Ureter (tissue), 1 donor: ENCODE measurements at regions not wholly inside any gene's neighbourhood (a gene's known extent, or its start where the extent isn't known, plus 50 kb on each side); places are given as distances from the start of the nearest gene placed in this dataset.

ENCODE experiments used
- DNase-seq: peaks from one replicate; pipeline ENCODE4 v3.0.0-alpha.2; 2020; ENCODE audit warnings: low spot score
- donor health status: DM: yes; HTN: yes; CAD: no.

GRCh38 chr12:61422786-61423185, 837.4 kb upstream of the USP15 start:
- no peak for DNase-seq

DNA sequence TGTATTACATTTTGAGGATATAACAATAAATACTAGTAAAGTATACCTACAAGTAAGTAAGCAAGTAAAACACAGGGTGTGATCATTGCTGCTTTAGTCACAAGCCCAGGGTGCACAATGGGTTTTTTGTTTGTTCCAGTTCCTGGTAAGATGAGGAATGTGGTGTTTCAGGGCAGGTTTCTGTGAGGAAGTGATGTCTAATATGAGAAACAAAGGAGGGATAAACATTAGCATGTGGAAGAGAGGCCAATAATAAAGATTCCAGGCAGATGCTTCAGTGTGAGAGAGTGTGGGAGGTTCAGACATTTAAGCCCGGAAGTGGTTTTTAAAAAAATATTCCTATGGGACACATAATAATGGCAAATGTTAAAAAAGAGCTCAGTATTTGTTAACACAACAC, 808.1 kb upstream of the USP15 start:
- DNase-seq: no peak

DNA sequence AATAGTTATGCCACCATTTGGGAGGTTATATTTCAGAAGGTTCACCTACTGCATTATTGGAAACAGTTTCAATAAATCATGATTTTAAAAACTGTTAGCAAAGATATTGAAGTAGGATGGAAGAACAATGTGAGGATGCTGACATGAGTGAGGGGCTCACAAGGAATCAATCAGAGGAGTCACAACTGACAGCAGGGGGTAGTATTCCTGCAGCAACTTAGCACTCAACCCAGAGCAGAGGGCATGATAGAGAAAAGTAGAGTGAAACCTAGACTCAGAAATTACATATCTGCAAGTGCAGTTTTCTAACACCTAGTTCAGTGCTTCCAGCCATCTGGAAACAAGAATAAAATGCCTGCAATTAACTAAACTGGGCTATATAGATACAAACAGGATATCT, 772.5 kb upstream of the USP15 start:
- DNase-seq: no peak

GRCh38 chr12:61490526-61491498, 769.4 kb upstream of the USP15 start:
- no peak for DNase-seq

DNA sequence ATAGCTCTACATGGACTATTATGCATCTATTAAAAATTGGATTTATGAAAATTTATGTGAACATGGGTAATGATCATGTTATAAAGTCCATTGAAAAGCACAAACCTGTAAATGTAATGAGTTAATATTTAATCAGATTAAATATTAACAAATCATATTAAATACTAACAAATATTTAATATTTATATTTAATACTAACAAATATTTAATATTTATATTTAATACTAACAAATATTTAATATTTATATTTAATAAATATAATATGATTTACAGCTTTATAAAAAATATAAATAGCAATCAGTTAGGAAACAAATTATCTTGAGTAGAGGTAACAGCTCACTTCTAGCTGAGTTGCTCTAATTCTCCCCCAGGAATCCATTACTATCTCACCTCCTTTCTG, 758.0 kb upstream of the USP15 start:
- no peak for DNase-seq

- no peak for DNase-seq
Measured at GRCh38 chr12:61504396-61505080, 755.7 kb upstream of the USP15 start.

DNA sequence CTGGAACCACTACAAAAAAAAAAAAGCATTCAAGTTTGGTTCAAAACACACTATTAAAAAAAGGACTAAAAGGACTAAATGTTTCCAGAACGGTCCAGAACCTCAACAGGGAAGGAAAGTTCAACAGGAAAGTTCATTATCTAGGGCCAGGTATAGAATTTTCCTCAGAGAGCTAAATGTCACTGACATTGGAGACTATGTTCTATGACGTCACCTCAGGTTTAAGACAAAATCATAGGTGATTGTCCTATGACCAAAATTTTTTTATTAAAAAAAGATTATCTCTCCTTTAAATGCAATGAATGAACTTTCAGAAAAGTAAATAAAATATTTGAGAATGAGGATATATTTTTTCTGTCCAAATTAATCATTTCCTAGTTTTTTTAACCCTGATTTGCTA, 746.7 kb upstream of the USP15 start:
- no peak for DNase-seq

- DNase-seq: no peak
Measured at GRCh38 chr12:61514016-61514415, 746.2 kb upstream of the USP15 start.

GRCh38 chr12:61521258-61521657, 738.9 kb upstream of the USP15 start:
- no peak for DNase-seq

GRCh38 chr12:61523276-61523992, 736.8 kb upstream of the USP15 start:
- no peak for DNase-seq

- no peak for DNase-seq
Measured at GRCh38 chr12:61524851-61525250, 735.4 kb upstream of the USP15 start.

DNA sequence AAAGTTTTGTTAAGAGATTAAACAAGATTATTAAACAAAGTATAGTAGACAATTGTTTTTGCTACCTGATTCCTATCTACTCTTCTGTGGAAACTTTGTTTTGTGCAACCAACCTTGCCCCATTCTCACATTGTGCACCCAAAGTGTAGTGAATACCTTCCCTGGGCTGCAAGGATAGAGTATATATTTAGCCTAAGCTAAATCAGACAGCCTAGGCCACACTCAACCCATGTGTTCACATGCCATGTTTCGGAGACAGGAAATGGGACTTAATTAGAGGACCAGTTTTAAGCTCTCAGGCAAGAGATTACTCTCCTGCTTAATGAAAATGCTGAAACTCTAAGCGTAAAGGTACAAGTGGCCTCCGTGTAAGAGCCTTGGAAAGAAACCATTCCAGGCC, 734.9 kb upstream of the USP15 start:
- DNase-seq: no peak

GRCh38 chr12:61530456-61530855, 729.7 kb upstream of the USP15 start:
- DNase-seq: no peak

- no peak for DNase-seq
Measured at GRCh38 chr12:61531195-61531594, 729.0 kb upstream of the USP15 start.

DNA sequence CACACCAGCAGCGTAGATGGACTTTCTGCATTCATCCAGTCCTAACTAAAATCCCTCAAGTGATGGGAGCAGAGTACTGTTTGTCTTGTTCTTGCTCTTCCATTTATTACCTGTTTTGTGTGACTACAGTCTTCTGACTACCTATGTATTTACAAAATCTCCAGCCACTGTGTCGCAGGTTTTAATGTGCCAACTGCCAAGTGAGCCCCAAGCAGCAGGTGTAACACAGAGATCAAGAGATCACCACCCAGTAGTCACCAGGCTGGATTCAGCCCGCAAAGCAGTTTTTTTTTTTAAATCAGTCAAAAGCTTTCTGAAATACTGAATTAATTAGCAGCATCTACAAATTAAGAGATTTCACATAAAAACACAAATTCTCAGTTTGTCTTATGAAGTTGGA, 724.1 kb upstream of the USP15 start:
- no peak for DNase-seq

DNA sequence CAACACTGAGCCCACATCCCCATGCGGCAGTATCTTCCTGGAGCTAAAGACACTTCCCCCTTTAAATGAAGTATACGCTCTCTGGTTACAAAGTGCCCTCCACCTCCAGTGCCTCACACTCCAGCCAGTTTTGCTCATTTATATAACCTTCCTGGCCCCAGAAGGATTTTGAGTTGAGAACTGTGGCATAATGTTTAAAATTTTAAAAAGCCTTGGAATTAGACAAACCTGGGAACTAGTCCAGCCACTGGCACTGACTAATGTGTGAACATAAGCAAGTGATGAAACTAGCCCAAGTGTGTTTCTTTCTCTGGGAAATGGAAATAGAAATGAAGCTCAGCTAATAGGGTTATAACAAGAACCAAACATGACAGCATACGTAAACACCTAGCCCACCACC, 723.7 kb upstream of the USP15 start:
- DNase-seq: no peak

GRCh38 chr12:61538951-61539350, 721.3 kb upstream of the USP15 start:
- DNase-seq: no peak

- no peak for DNase-seq
Measured at GRCh38 chr12:61542551-61542950, 717.7 kb upstream of the USP15 start.

GRCh38 chr12:61546296-61546695, 713.9 kb upstream of the USP15 start:
- no peak for DNase-seq

DNA sequence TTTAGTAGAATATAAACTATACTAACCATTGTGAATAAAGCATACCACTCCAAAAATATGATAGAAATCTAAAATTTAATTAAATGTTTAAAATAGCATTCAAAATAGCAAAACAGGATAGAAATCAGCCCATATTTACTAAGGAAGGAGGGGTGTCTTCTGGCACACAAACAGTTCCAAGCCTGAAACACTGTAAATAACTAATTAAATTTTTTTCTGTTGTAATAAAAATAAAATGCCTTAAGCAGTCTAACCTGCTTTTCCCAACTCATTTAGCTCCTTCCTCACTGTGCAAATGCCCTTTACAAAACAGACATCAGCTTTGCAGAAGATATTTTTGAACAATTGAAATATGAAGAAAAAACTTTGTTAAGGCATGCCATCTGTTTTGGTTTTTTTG, 707.1 kb upstream of the USP15 start:
- DNase-seq: no peak

DNA sequence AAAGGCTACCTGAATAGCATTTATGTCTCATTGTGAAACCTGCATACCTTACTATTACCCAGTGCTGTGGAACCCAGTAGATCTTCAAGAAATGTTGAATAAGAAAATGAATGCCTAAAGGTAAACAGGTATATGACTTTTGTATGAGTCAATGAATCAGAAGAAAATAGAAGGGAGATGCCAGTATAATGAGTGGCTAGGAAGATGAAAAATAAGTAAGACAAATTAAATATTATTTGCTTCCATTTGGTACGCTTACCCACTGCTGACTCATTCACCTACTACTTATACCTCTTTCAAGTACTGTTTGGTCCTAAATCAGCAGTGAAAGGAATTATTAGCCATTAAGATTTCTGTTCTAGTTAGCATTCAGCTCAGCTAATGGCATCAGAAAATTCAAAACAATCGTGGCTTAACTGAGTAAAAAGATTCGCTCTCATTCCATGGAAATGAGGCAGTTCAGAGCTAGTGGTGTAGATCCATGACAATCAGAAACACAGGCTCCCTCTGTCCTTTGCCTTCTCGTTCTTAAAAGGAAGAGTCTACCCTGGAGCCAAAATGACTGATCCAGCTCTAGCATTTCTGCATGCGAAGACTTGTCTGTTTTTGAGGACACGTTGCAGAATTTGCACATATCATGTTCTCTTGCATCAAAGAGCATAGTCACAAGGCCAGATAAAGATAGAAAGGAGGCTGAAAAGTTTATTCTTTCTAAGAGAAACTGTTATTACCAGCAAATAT, 705.8 kb upstream of the USP15 start:
- DNase-seq: no peak
